ENCODE measurements at regions not wholly inside any gene's neighbourhood (a gene's known extent, or its start where the extent isn't known, plus 50 kb on each side); places are given as distances from the start of the nearest gene placed in this dataset.

GRCh38 chr18:60664736-60665135, 292.2 kb upstream of the MC4R start:
- no peak for TF ChIP-seq POLR2A (IDR thresholded peaks at IDR 0.05; ENCODE audit: low read length)
- TF ChIP-seq GATA1 (IDR thresholded peaks at IDR 0.05; ENCODE audit: low read depth, low read length), result no peak
